ENCODE measurements at regions not wholly inside any gene's neighbourhood (a gene's known extent, or its start where the extent isn't known, plus 50 kb on each side); places are given as distances from the start of the nearest gene placed in this dataset.

GRCh38 chr7:69129524-69129923, 468.8 kb upstream of the AUTS2 start:
- no peak for DNase-seq (ENCODE audit: extremely low read depth, insufficient read length)
- Histone ChIP-seq H3K36me3 (ENCODE audit: control insufficient read depth, insufficient read depth, low read length) (no peaks in the 10 kb centered on the region), H3K4me3 (replicated peaks; ENCODE audit: low read depth, low read length) (no peak overlapping the region), H3K27me3 (replicated peaks; ENCODE audit: control insufficient read depth, insufficient read depth, low read length) (no peaks in the 10 kb centered on the region)
- no peak for TF ChIP-seq CTCF (IDR thresholded peaks at IDR 0.05; ENCODE audit: insufficient read depth, low read length, poor library complexity, severe bottlenecking)

DNA sequence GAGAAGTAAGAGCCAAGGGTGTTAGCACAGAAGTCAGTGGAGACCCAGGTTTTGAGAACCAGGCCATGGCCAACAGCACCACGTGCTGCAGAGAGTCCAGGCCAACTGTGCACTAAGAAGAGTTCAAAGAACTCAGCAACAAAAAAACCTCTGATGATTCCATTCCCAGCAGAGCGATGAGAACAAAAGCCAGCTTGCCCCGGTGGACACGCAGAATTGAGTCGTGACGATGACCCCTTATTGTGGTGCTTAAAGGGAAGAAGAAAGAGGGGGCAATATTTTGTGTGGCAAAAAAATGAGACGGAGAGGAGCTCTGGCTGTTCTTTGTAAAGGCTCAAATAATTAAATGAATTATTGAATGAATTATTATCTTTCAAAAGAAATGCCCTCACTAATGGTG, 468.3 kb upstream of the AUTS2 start:
- no peak for DNase-seq (ENCODE audit: extremely low read depth, insufficient read length)
- Histone ChIP-seq H3K27me3 (replicated peaks; ENCODE audit: control insufficient read depth, insufficient read depth, low read length) (no peaks in the 10 kb centered on the region), H3K36me3 (ENCODE audit: control insufficient read depth, insufficient read depth, low read length) (no peaks in the 10 kb centered on the region), H3K4me3 (replicated peaks; ENCODE audit: low read depth, low read length) (no peak overlapping the region)
- no peak for TF ChIP-seq CTCF (IDR thresholded peaks at IDR 0.05; ENCODE audit: insufficient read depth, low read length, poor library complexity, severe bottlenecking)

DNA sequence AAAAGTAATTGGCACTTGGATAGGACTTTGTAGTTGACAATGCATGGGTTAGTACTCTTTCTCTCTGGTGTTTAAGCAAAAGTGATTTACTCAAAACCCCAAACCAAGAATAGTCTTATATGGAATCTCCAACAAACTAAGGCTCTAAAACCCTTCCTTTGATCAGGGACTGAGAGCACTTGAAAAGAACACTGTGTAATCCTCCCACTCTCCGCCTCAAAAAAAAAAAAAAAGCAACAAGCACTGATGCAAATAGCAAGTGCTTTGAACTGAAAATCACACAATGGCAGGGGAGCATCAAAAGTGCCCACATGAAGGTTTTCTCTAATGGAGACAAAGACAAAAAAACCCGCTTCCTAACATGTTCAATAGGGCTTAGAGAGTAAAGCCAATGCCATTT, 467.9 kb upstream of the AUTS2 start:
- Histone ChIP-seq H3K27me3 (replicated peaks; ENCODE audit: control insufficient read depth, insufficient read depth, low read length) (no peaks in the 10 kb centered on the region), H3K4me3 (replicated peaks; ENCODE audit: low read depth, low read length) (no peak overlapping the region), H3K36me3 (ENCODE audit: control insufficient read depth, insufficient read depth, low read length) (no peaks in the 10 kb centered on the region)
- DNase-seq (ENCODE audit: extremely low read depth, insufficient read length), result no peak
- no peak for TF ChIP-seq CTCF (IDR thresholded peaks at IDR 0.05; ENCODE audit: insufficient read depth, low read length, poor library complexity, severe bottlenecking)

DNA sequence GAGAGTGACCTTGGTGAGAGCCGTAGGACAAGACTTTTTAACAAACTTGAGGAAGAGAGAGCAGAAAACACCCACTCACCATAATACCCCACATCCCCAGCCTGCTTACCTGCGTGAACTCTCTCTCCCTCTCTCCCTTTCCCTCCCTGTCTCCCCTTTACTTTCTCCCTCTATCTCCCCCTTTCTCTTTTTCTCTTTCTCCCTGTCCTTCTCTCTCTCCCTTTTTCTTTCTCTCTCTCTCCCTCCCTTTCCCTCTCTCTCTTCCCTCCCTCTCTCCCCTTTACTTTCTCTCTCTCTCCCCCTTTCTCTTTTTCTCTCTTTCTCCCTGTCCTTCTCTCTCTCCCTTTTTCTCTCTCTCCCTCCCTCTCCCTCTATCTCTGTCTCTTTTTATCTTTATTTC, 464.0 kb upstream of the AUTS2 start:
- H3K36me3 ChIP-seq (ENCODE audit: control insufficient read depth, insufficient read depth, low read length), result no peaks in the 10 kb centered on the region
- H3K27me3 ChIP-seq (replicated peaks; ENCODE audit: control insufficient read depth, insufficient read depth, low read length), result no peaks in the 10 kb centered on the region
- no peak for DNase-seq (ENCODE audit: extremely low read depth, insufficient read length)
- H3K4me3 ChIP-seq (replicated peaks; ENCODE audit: low read depth, low read length), result no peak overlapping the region
- no peak for TF ChIP-seq CTCF (IDR thresholded peaks at IDR 0.05; ENCODE audit: insufficient read depth, low read length, poor library complexity, severe bottlenecking)

DNA sequence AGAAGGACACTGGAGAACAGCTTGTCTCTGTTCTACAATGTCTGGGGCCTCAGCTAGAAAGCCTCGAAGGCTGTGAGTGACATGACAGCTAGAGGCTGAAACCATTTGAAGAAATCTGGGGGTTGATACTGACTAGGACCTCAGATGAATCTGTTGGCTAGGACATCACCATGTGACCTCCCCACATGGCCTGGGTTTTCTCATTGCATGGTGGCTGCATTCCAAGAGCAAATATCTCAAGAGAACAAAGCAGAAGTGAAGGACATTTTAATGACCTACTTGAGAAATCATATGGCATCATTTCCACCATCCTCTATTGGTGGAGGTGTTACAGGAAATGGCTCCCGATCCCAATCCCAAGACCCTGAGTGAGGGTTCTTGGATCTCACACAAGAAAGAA, 450.6 kb upstream of the AUTS2 start:
- no peaks in the 10 kb centered on the region for H3K36me3 ChIP-seq (ENCODE audit: control insufficient read depth, insufficient read depth, low read length)
- peaks cover 1% of the 10 kb centered on the region; the same call in 1 of the 2 replicates for H3K27me3 ChIP-seq (replicated peaks; ENCODE audit: control insufficient read depth, insufficient read depth, low read length)
- no peak for TF ChIP-seq CTCF (IDR thresholded peaks at IDR 0.05; ENCODE audit: insufficient read depth, low read length, poor library complexity, severe bottlenecking)
- H3K4me3 ChIP-seq (replicated peaks; ENCODE audit: low read depth, low read length), result no peak overlapping the region
- no peak for DNase-seq (ENCODE audit: extremely low read depth, insufficient read length)

All from GM06990 (cell line).